ENCODE measurements at regions not wholly inside any gene's neighbourhood (a gene's known extent, or its start where the extent isn't known, plus 50 kb on each side); places are given as distances from the start of the nearest gene placed in this dataset.
"Not testable (repeated sequence)": the region's sequence is repeated elsewhere in the genome, so short reads cannot be mapped to it uniquely, and the experiment has no call there.

GRCh38 chr6:73978330-73978729 is 282.3 kb downstream of the CD109 start:
- no peak for DNase-seq

GRCh38 chr6:73972518-73972917 is 276.5 kb downstream of the CD109 start:
- not testable (repeated sequence) for DNase-seq

GRCh38 chr6:73969971-73970970 is 274.3 kb downstream of the CD109 start:
- DNase-seq: peak; percentile 82

GRCh38 chr6:73968221-73968757 is 272.3 kb downstream of the CD109 start:
- no peak for DNase-seq

- no peak for DNase-seq
Observed at GRCh38 chr6:73965539-73966029, 269.6 kb downstream of the CD109 start.

- no peak for DNase-seq
Observed at GRCh38 chr6:73964241-73964854, 268.3 kb downstream of the CD109 start.

GRCh38 chr6:73962884-73963283 is 266.9 kb downstream of the CD109 start:
- DNase-seq: no peak

GRCh38 chr6:73956305-73956704 is 260.3 kb downstream of the CD109 start:
- DNase-seq: no peak

- DNase-seq: no peak
Observed at GRCh38 chr6:73955800-73956199, 259.8 kb downstream of the CD109 start.

- DNase-seq: no peak
Observed at GRCh38 chr6:73954881-73955280, 258.9 kb downstream of the CD109 start.

- no peak for DNase-seq
Observed at GRCh38 chr6:73951183-73951582, 255.2 kb downstream of the CD109 start.

- no peak for DNase-seq
Observed at GRCh38 chr6:73943930-73944652, 248.1 kb downstream of the CD109 start.

- DNase-seq: no peak
Observed at GRCh38 chr6:73943411-73943810, 247.4 kb downstream of the CD109 start.

- peak; percentile 9 for DNase-seq
Observed at GRCh38 chr6:73942592-73943186, 246.7 kb downstream of the CD109 start.

- DNase-seq: no peak
Observed at GRCh38 chr6:73941892-73942291, 245.9 kb downstream of the CD109 start.

- no peak for DNase-seq
Observed at GRCh38 chr6:73937805-73938204, 241.8 kb downstream of the CD109 start.

- DNase-seq: no peak
Observed at GRCh38 chr6:73932866-73933265, 236.9 kb downstream of the CD109 start.

GRCh38 chr6:73929405-73929804 is 233.4 kb downstream of the CD109 start:
- no peak for DNase-seq

GRCh38 chr6:73927421-73927820 is 231.4 kb downstream of the CD109 start:
- peak; percentile 18 for DNase-seq

GRCh38 chr6:73925703-73926102 is 229.7 kb downstream of the CD109 start:
- not testable (repeated sequence) for DNase-seq

- no peak for DNase-seq
Observed at GRCh38 chr6:73923905-73924485, 228.0 kb downstream of the CD109 start.

GRCh38 chr6:73903155-73903554 is 207.2 kb downstream of the CD109 start:
- DNase-seq: no peak

All from OCI-M1 (cell line).